Ishikawa (cell line): ENCODE measurements at regions not wholly inside any gene's neighbourhood (a gene's known extent, or its start where the extent isn't known, plus 50 kb on each side); places are given as distances from the start of the nearest gene placed in this dataset.

ENCODE experiments used
- CEBPB ChIP-seq: IDR thresholded peaks from 2 replicates; pipeline ENCODE4 v1.6.1; 2012
- CREB1 ChIP-seq: IDR thresholded peaks from 2 replicates; pipeline ENCODE4 v1.6.1; 2012; ENCODE audit warnings: low read depth
- EGR1 ChIP-seq: IDR thresholded peaks from 2 replicates; pipeline ENCODE4 v1.6.1; 2012
- EP300 ChIP-seq: IDR thresholded peaks from 2 replicates; pipeline ENCODE4 v1.6.1; 2012; ENCODE audit warnings: borderline replicate concordance
- FOXM1 ChIP-seq: IDR thresholded peaks from 2 replicates; pipeline ENCODE4 v1.6.1; 2012; ENCODE audit warnings: low read depth, borderline replicate concordance
- MAX ChIP-seq: IDR thresholded peaks from 2 replicates; pipeline ENCODE4 v1.6.1; 2012
- NFIC ChIP-seq: IDR thresholded peaks from 2 replicates; pipeline ENCODE4 v1.6.1; 2012
- RAD21 ChIP-seq: IDR thresholded peaks from 2 replicates; pipeline ENCODE4 v1.6.1; 2012; ENCODE audit warnings: low read depth
- REST ChIP-seq: IDR thresholded peaks from 2 replicates; pipeline ENCODE4 v1.6.1; 2012; ENCODE audit warnings: low read depth, mild to moderate bottlenecking
- TAF1 ChIP-seq: IDR thresholded peaks from 2 replicates; pipeline ENCODE4 v1.6.1; 2012; ENCODE audit warnings: low read depth, mild to moderate bottlenecking
- TCF12 ChIP-seq: IDR thresholded peaks from 2 replicates; pipeline ENCODE4 v1.6.1; 2012; ENCODE audit warnings: low read depth
- TEAD4 ChIP-seq: IDR thresholded peaks from 2 replicates; pipeline ENCODE4 v1.6.1; 2012
- USF1 ChIP-seq: IDR thresholded peaks from 2 replicates; pipeline ENCODE4 v1.6.1; 2012
- YY1 ChIP-seq: IDR thresholded peaks from 2 replicates; pipeline ENCODE4 v1.6.1; 2012; ENCODE audit warnings: low read depth
- ZBTB7A ChIP-seq: IDR thresholded peaks from 2 replicates; pipeline ENCODE4 v1.6.1; 2012; ENCODE audit warnings: low read depth

- no peak for TF ChIP-seq CREB1
- TF ChIP-seq USF1, result no peak
- no peak for TF ChIP-seq RAD21
- TF ChIP-seq TEAD4, result no peak
- TF ChIP-seq MAX, result no peak
- no peak for TF ChIP-seq TCF12
- no peak for TF ChIP-seq REST
- no peak for TF ChIP-seq FOXM1
- no peak for TF ChIP-seq EP300
- no peak for TF ChIP-seq YY1
- TF ChIP-seq TAF1, result no peak
- TF ChIP-seq EGR1, result no peak
- no peak for TF ChIP-seq NFIC
- TF ChIP-seq ZBTB7A, result no peak
- TF ChIP-seq CEBPB, result no peak
These were observed 863.2 kb downstream of the TUSC7 start for GRCh38 chr3:117572786-117573185.

GRCh38 chr3:117580806-117581205 lies 871.2 kb downstream of the TUSC7 start:
- TF ChIP-seq USF1, result no peak
- no peak for TF ChIP-seq EGR1
- no peak for TF ChIP-seq FOXM1
- no peak for TF ChIP-seq CEBPB
- TF ChIP-seq ZBTB7A, result no peak
- TF ChIP-seq RAD21, result no peak
- no peak for TF ChIP-seq MAX
- no peak for TF ChIP-seq REST
- TF ChIP-seq CREB1, result no peak

GRCh38 chr3:117586161-117586560 lies 876.6 kb downstream of the TUSC7 start:
- TF ChIP-seq USF1 (no peak), TAF1 (no peak), NFIC (no peak)

GRCh38 chr3:117587416-117587815 lies 877.8 kb downstream of the TUSC7 start:
- TF ChIP-seq CEBPB (no peak), RAD21 (no peak), REST (no peak), ZBTB7A (no peak), USF1 (no peak), TAF1 (no peak), MAX (no peak), TEAD4 (no peak), TCF12 (no peak), NFIC (no peak), FOXM1 (no peak), EGR1 (no peak), EP300 (no peak), CREB1 (no peak), YY1 (no peak)
